ENCODE measurements at regions not wholly inside any gene's neighbourhood (a gene's known extent, or its start where the extent isn't known, plus 50 kb on each side); places are given as distances from the start of the nearest gene placed in this dataset.

- Histone ChIP-seq H3K36me3 (ENCODE audit: insufficient read depth, low read length) (no peaks in the 10 kb centered on the region), H2AFZ (ENCODE audit: low read length) (no peak overlapping the region), H3K9me3 (ENCODE audit: low read depth, low read length) (no peaks in the 10 kb centered on the region), H3K27me3 (ENCODE audit: insufficient read depth, low read length) (no peaks in the 10 kb centered on the region), H3K4me3 (ENCODE audit: insufficient read depth, low read length) (no peak overlapping the region), H4K20me1 (ENCODE audit: insufficient read depth, low read length) (no peaks in the 10 kb centered on the region), H3K79me2 (ENCODE audit: insufficient read depth, low read length) (no peaks in the 10 kb centered on the region), H3K4me2 (ENCODE audit: insufficient read depth, low read length) (no peak overlapping the region), H3K4me1 (ENCODE audit: insufficient read depth, low read length) (no peaks in the 10 kb centered on the region), H3K27ac (ENCODE audit: low read depth, low read length) (no peak overlapping the region)
- DNase-seq (ENCODE audit: insufficient read length, low spot score, missing footprints): no peak
- TF ChIP-seq CTCF (IDR thresholded peaks at IDR 0.05; ENCODE audit: extremely low read depth, low read depth, low read length): no peak
These were observed 329.0 kb downstream of the STIM2 start for GRCh38 chr4:27189683-27190082.

GRCh38 chr4:27191592-27191991 is 331.0 kb downstream of the STIM2 start:
- Histone ChIP-seq H3K9me3 (ENCODE audit: low read depth, low read length) (no peaks in the 10 kb centered on the region), H3K4me3 (ENCODE audit: insufficient read depth, low read length) (no peak overlapping the region), H3K4me2 (ENCODE audit: insufficient read depth, low read length) (no peak overlapping the region), H3K4me1 (ENCODE audit: insufficient read depth, low read length) (no peaks in the 10 kb centered on the region), H3K79me2 (ENCODE audit: insufficient read depth, low read length) (no peaks in the 10 kb centered on the region), H2AFZ (ENCODE audit: low read length) (no peak overlapping the region), H3K36me3 (ENCODE audit: insufficient read depth, low read length) (no peaks in the 10 kb centered on the region), H4K20me1 (ENCODE audit: insufficient read depth, low read length) (no peaks in the 10 kb centered on the region), H3K27me3 (ENCODE audit: insufficient read depth, low read length) (no peaks in the 10 kb centered on the region), H3K27ac (ENCODE audit: low read depth, low read length) (no peak overlapping the region)
- no peak for TF ChIP-seq CTCF (IDR thresholded peaks at IDR 0.05; ENCODE audit: extremely low read depth, low read depth, low read length)
- DNase-seq (ENCODE audit: insufficient read length, low spot score, missing footprints): no peak

GRCh38 chr4:27194599-27195176 is 334.0 kb downstream of the STIM2 start:
- TF ChIP-seq CTCF (IDR thresholded peaks at IDR 0.05; ENCODE audit: extremely low read depth, low read depth, low read length): no peak
- no peak overlapping the region for H2AFZ ChIP-seq (ENCODE audit: low read length)
- H3K4me3 ChIP-seq (ENCODE audit: insufficient read depth, low read length): no peak overlapping the region
- no peaks in the 10 kb centered on the region for H3K4me1 ChIP-seq (ENCODE audit: insufficient read depth, low read length)
- H3K9me3 ChIP-seq (ENCODE audit: low read depth, low read length): no peaks in the 10 kb centered on the region
- no peak for DNase-seq (ENCODE audit: insufficient read length, low spot score, missing footprints)
- no peaks in the 10 kb centered on the region for H3K79me2 ChIP-seq (ENCODE audit: insufficient read depth, low read length)
- H3K27me3 ChIP-seq (ENCODE audit: insufficient read depth, low read length): no peaks in the 10 kb centered on the region
- no peaks in the 10 kb centered on the region for H3K36me3 ChIP-seq (ENCODE audit: insufficient read depth, low read length)
- H3K27ac ChIP-seq (ENCODE audit: low read depth, low read length): no peak overlapping the region
- no peak overlapping the region for H3K4me2 ChIP-seq (ENCODE audit: insufficient read depth, low read length)
- no peaks in the 10 kb centered on the region for H4K20me1 ChIP-seq (ENCODE audit: insufficient read depth, low read length)

- DNase-seq (ENCODE audit: insufficient read length, low spot score, missing footprints): no peak
These were observed 337.6 kb downstream of the STIM2 start for GRCh38 chr4:27198246-27198645.

More at GRCh38 chr4:27198246-27198645, 337.6 kb downstream of the STIM2 start:
- Histone ChIP-seq H3K4me1 (ENCODE audit: insufficient read depth, low read length) (no peaks in the 10 kb centered on the region), H4K20me1 (ENCODE audit: insufficient read depth, low read length) (no peaks in the 10 kb centered on the region), H3K27ac (ENCODE audit: low read depth, low read length) (no peak overlapping the region), H3K9me3 (ENCODE audit: low read depth, low read length) (no peaks in the 10 kb centered on the region), H2AFZ (ENCODE audit: low read length) (no peak overlapping the region), H3K27me3 (ENCODE audit: insufficient read depth, low read length) (no peaks in the 10 kb centered on the region), H3K4me3 (ENCODE audit: insufficient read depth, low read length) (no peak overlapping the region), H3K36me3 (ENCODE audit: insufficient read depth, low read length) (no peaks in the 10 kb centered on the region), H3K4me2 (ENCODE audit: insufficient read depth, low read length) (no peak overlapping the region), H3K79me2 (ENCODE audit: insufficient read depth, low read length) (no peaks in the 10 kb centered on the region)
- no peak for TF ChIP-seq CTCF (IDR thresholded peaks at IDR 0.05; ENCODE audit: extremely low read depth, low read depth, low read length)
